Liver (tissue), 8 donors: ENCODE measurements at regions not wholly inside any gene's neighbourhood (a gene's known extent, or its start where the extent isn't known, plus 50 kb on each side); places are given as distances from the start of the nearest gene placed in this dataset.

Experiments
- DNase-seq: peaks from one replicate; pipeline ENCODE4 v3.0.0-alpha.2; 2017; ENCODE audit warnings: low spot score
- H3K27ac ChIP-seq, 2 donors: one replicate each; pipeline ENCODE4 v1.7.0; 2013; ENCODE audit warnings: inconsistent platforms in 2 of 2, low read length in 2 of 2, control low read depth in 1 of 2, low read depth in 1 of 2, mild to moderate bottlenecking in 1 of 2
- H3K27me3 ChIP-seq, 4 donors: one replicate each; pipeline versions ENCODE4 v1.6.1 to v1.7.0; 2013; ENCODE audit warnings: low read length in 3 of 4, inconsistent platforms in 1 of 4, mild to moderate bottlenecking in 1 of 4, moderate library complexity in 1 of 4; ENCODE audit not compliant: control insufficient read depth in 4 of 4, insufficient read depth in 4 of 4
- H3K36me3 ChIP-seq, 4 donors: one replicate each; pipeline versions ENCODE4 v1.6.1 to v1.7.0; 2013; ENCODE audit warnings: low read length in 3 of 4, mild to moderate bottlenecking in 3 of 4, low read depth in 1 of 4, moderate library complexity in 1 of 4; ENCODE audit not compliant: control insufficient read depth in 4 of 4, insufficient read depth in 3 of 4
- H3K4me1 ChIP-seq, 4 donors: one replicate each; pipeline versions ENCODE4 v1.6.1 to v1.7.0; 2013; ENCODE audit warnings: low read length in 3 of 4, mild to moderate bottlenecking in 3 of 4, moderate library complexity in 1 of 4; ENCODE audit not compliant: control insufficient read depth in 4 of 4, insufficient read depth in 4 of 4
- H3K4me3 ChIP-seq, 3 donors: one replicate each; pipeline versions ENCODE4 v1.6.1 to v1.7.0; 2013; ENCODE audit warnings: low read length in 3 of 3, control low read depth in 1 of 3, low read depth in 1 of 3, mild to moderate bottlenecking in 1 of 3
- H3K9ac ChIP-seq, 2 donors: one replicate each; pipeline ENCODE4 v1.7.0; 2013; ENCODE audit warnings: low read length in 2 of 2, mild to moderate bottlenecking in 2 of 2, moderate library complexity in 2 of 2, control low read depth in 1 of 2, low read depth in 1 of 2
- H3K9me3 ChIP-seq, 4 donors: one replicate each; pipeline versions ENCODE4 v1.6.1 to v1.7.0; 2013; ENCODE audit warnings: low read length in 3 of 4; ENCODE audit not compliant: control insufficient read depth in 4 of 4
- CTCF ChIP-seq: fragments of 150-350 bp; IDR thresholded peaks from 2 replicates; pipeline ENCODE4 v1.5.1; 2017; ENCODE audit warnings: improper control_type of control experiment, low read depth, low read length; ENCODE audit not compliant: missing input control
- EGR1 ChIP-seq, 2 donors: IDR thresholded peaks; 2 replicates each; pipeline ENCODE4 v1.6.1; 2016 to 2018; ENCODE audit warnings: antibody characterized with exemption in 2 of 2, low read depth in 2 of 2
- FOXA1 ChIP-seq: IDR thresholded peaks from 2 replicates; pipeline ENCODE4 v1.6.1; 2016; ENCODE audit warnings: antibody characterized with exemption
- FOXA2 ChIP-seq: IDR thresholded peaks from 2 replicates; pipeline ENCODE4 v1.6.1; 2016; ENCODE audit warnings: antibody characterized with exemption
- GABPA ChIP-seq, 2 donors: IDR thresholded peaks in 1 of 2; conservative IDR thresholded peaks in 1 of 2; 2 replicates each; pipeline ENCODE4 v1.6.1; 2016; ENCODE audit warnings: antibody characterized with exemption in 2 of 2, mild to moderate bottlenecking in 1 of 2, moderate library complexity in 1 of 2
- HNF4A ChIP-seq, 2 donors: conservative IDR thresholded peaks; 2 replicates each; pipeline ENCODE4 v1.6.1; 2016; ENCODE audit warnings: antibody characterized with exemption in 2 of 2, mild to moderate bottlenecking in 2 of 2
- HNF4G ChIP-seq: IDR thresholded peaks from 2 replicates; pipeline ENCODE4 v1.6.1; 2016; ENCODE audit warnings: antibody characterized with exemption
- JUND ChIP-seq, 2 donors: IDR thresholded peaks; 2 replicates each; pipeline ENCODE4 v1.6.1; 2016; ENCODE audit warnings: antibody characterized with exemption in 2 of 2
- MAX ChIP-seq: IDR thresholded peaks from 2 replicates; pipeline ENCODE4 v1.6.1; 2016; ENCODE audit warnings: antibody characterized with exemption
- NR2F2 ChIP-seq: IDR thresholded peaks from 2 replicates; pipeline ENCODE4 v1.6.1; 2016; ENCODE audit warnings: antibody characterized with exemption
- RAD21 ChIP-seq, 2 donors: IDR thresholded peaks; 2 replicates each; pipeline ENCODE4 v1.6.1; 2016; ENCODE audit warnings: antibody characterized with exemption in 2 of 2, mild to moderate bottlenecking in 2 of 2
- REST ChIP-seq: IDR thresholded peaks from 2 replicates; pipeline ENCODE4 v1.6.1; 2016; ENCODE audit warnings: antibody characterized with exemption, mild to moderate bottlenecking
- SP1 ChIP-seq: IDR thresholded peaks from 2 replicates; pipeline ENCODE4 v1.6.1; 2018; ENCODE audit warnings: antibody characterized with exemption, mild to moderate bottlenecking
- TAF1 ChIP-seq: conservative IDR thresholded peaks from 2 replicates; pipeline ENCODE4 v1.6.1; 2016; ENCODE audit warnings: antibody characterized with exemption, mild to moderate bottlenecking
- YY1 ChIP-seq: IDR thresholded peaks from 2 replicates; pipeline ENCODE4 v1.6.1; 2016; ENCODE audit warnings: antibody characterized with exemption, mild to moderate bottlenecking
- ZBTB33 ChIP-seq: IDR thresholded peaks from 2 replicates; pipeline ENCODE4 v1.6.1; 2016; ENCODE audit warnings: antibody characterized with exemption
- WGBS: extraction: QIAGEN DNeasy Blood & Tissue Kit; methylation state at CpG from one replicate; pipeline ENCODE4 v1.1.7; 2013; 5-methylcytosine and 5-hydroxymethylcytosine counted together
- donor health status: healthy.
- donor health status: healthy.
- donor health status: healthy.
- donor health status: healthy.
- donor health status: healthy.

GRCh38 chr12:88781909-88782308 lies 201.6 kb upstream of the KITLG start:
- TF ChIP-seq HNF4G = no peak
- no peak for TF ChIP-seq YY1
- no peak for TF ChIP-seq FOXA1
- TF ChIP-seq EGR1 (IDR thresholded peaks at IDR 0.05; ENCODE audit: low read depth in 2 of 2) = no peak
- H3K4me3 ChIP-seq = no peak overlapping the region
- no peak for DNase-seq
- no peaks in the 10 kb centered on the region for H3K9me3 ChIP-seq
- H3K36me3 ChIP-seq = no peaks in the 10 kb centered on the region
- no peak overlapping the region for H3K9ac ChIP-seq
- H3K27me3 ChIP-seq = no peaks in the 10 kb centered on the region
- no peaks in the 10 kb centered on the region for H3K4me1 ChIP-seq
- H3K27ac ChIP-seq = no peak overlapping the region

GRCh38 chr12:88778064-88778463 lies 197.8 kb upstream of the KITLG start:
- no peak for TF ChIP-seq SP1
- no peak for TF ChIP-seq ZBTB33
- TF ChIP-seq FOXA2 = no peak
- no peak for TF ChIP-seq HNF4G
- TF ChIP-seq NR2F2 = no peak
- TF ChIP-seq HNF4A (conservative IDR thresholded peaks at IDR 0.05) = no peak
- no peak for TF ChIP-seq MAX
- no peak for TF ChIP-seq CTCF
- TF ChIP-seq YY1 = no peak
- no peak for TF ChIP-seq TAF1
- TF ChIP-seq RAD21 (IDR thresholded peaks at IDR 0.05) = no peak
- no peak for TF ChIP-seq EGR1 (IDR thresholded peaks at IDR 0.05; ENCODE audit: low read depth in 2 of 2)
- TF ChIP-seq FOXA1 = no peak
- no peak for TF ChIP-seq JUND (IDR thresholded peaks at IDR 0.05)
- no peak for TF ChIP-seq GABPA (IDR thresholded peaks at IDR 0.05 in 1 of 2, conservative IDR thresholded peaks at IDR 0.05 in 1 of 2)
- 88% methylated on average over 1 of the region's 1 CpG for WGBS
- H3K9ac ChIP-seq = no peak overlapping the region
- no peak overlapping the region for H3K4me3 ChIP-seq
- DNase-seq = no peak
- no peaks in the 10 kb centered on the region for H3K27me3 ChIP-seq
- H3K27ac ChIP-seq = no peak overlapping the region
- H3K9me3 ChIP-seq = no peaks in the 10 kb centered on the region
- no peaks in the 10 kb centered on the region for H3K4me1 ChIP-seq
- no peaks in the 10 kb centered on the region for H3K36me3 ChIP-seq

- no peak overlapping the region for H3K9ac ChIP-seq
- WGBS = 43% methylated on average over 3 of the region's 3 CpGs
- H3K4me1 ChIP-seq = no peaks in the 10 kb centered on the region
- H3K4me3 ChIP-seq = no peak overlapping the region
- no peaks in the 10 kb centered on the region for H3K36me3 ChIP-seq
- no peak overlapping the region for H3K27ac ChIP-seq
- H3K9me3 ChIP-seq = no peaks in the 10 kb centered on the region
- no peak for DNase-seq
- H3K27me3 ChIP-seq = no peaks in the 10 kb centered on the region
- no peak for TF ChIP-seq FOXA2
- TF ChIP-seq ZBTB33 = no peak
- TF ChIP-seq RAD21 (IDR thresholded peaks at IDR 0.05) = peak in 1 of 2 donors; percentile 15
- no peak for TF ChIP-seq FOXA1
- peak; percentile 77 to 86 for TF ChIP-seq HNF4A (conservative IDR thresholded peaks at IDR 0.05)
- peak; percentile 66 for TF ChIP-seq NR2F2
- TF ChIP-seq CTCF = no peak
- peak; percentile 54 for TF ChIP-seq HNF4G
- no peak for TF ChIP-seq REST
- peak; percentile 32 for TF ChIP-seq SP1
These were observed 195.5 kb upstream of the KITLG start for GRCh38 chr12:88775742-88776151.
